Tibial nerve (tissue), 4 donors: ENCODE measurements at regions not wholly inside any gene's neighbourhood (a gene's known extent, or its start where the extent isn't known, plus 50 kb on each side); places are given as distances from the start of the nearest gene placed in this dataset.

Source experiments
- DNase-seq, 2 donors: peaks; one replicate each; pipeline ENCODE4 v3.0.0-alpha.2; 2019; ENCODE audit warnings: low spot score in 2 of 2
- H3K27ac ChIP-seq, 4 donors: fragments of 200-600 bp; sonication (generic) in 3 of 4; one replicate each; pipeline ENCODE4 v1.5.1; 2017 to 2019; ENCODE audit warnings: mild to moderate bottlenecking in 1 of 4
- H3K27me3 ChIP-seq, 2 donors: fragments of 200-600 bp; sonication (generic) in 1 of 2; one replicate each; pipeline versions ENCODE4 v1.5.1 to v1.6.0; 2017 to 2019
- H3K36me3 ChIP-seq, 3 donors: fragments of 200-600 bp; sonication (generic); one replicate each; pipeline ENCODE4 v1.5.1; 2018 to 2019
- H3K4me1 ChIP-seq, 4 donors: fragments of 200-600 bp; sonication (generic) in 3 of 4; one replicate each; pipeline ENCODE4 v1.5.1; 2017 to 2019
- H3K4me3 ChIP-seq, 4 donors: fragments of 200-600 bp; sonication (generic) in 3 of 4; one replicate each; pipeline ENCODE4 v1.5.1; 2017 to 2019; ENCODE audit warnings: mild to moderate bottlenecking in 1 of 4, moderate library complexity in 1 of 4
- H3K9me3 ChIP-seq, 4 donors: fragments of 200-600 bp; sonication (generic) in 3 of 4; one replicate each; pipeline ENCODE4 v1.5.1; 2017 to 2019
- EP300 ChIP-seq, 2 donors: sonication (generic); formaldehyde crosslinking; IDR thresholded peaks; one replicate each; pipeline ENCODE4 v1.6.1; 2017; ENCODE audit warnings: antibody characterized with exemption in 2 of 2, mild to moderate bottlenecking in 1 of 2
- POLR2A ChIP-seq, 2 donors: fragments of 450-650 bp; IDR thresholded peaks; one replicate each; pipeline ENCODE4 v1.6.1; 2017; ENCODE audit warnings: antibody characterized with exemption in 2 of 2, mild to moderate bottlenecking in 2 of 2, moderate library complexity in 2 of 2
- WGBS, 2 donors: methylation state at CpG; one replicate each; pipeline ENCODE4 v1.1.5; 2018; 5-methylcytosine and 5-hydroxymethylcytosine counted together
- TF ChIP-seq, protein P1 (sequence below), 5 experiments: fragments of 200-600 bp in 3 of 5; fragments of 450-650 bp in 2 of 5; sonication (generic) in 3 of 5; IDR thresholded peaks; one replicate each; pipeline ENCODE4 v1.5.1; 2016 to 2019; ENCODE audit warnings: antibody characterized with exemption in 5 of 5, mild to moderate bottlenecking in 3 of 5, moderate library complexity in 2 of 5

DNA sequence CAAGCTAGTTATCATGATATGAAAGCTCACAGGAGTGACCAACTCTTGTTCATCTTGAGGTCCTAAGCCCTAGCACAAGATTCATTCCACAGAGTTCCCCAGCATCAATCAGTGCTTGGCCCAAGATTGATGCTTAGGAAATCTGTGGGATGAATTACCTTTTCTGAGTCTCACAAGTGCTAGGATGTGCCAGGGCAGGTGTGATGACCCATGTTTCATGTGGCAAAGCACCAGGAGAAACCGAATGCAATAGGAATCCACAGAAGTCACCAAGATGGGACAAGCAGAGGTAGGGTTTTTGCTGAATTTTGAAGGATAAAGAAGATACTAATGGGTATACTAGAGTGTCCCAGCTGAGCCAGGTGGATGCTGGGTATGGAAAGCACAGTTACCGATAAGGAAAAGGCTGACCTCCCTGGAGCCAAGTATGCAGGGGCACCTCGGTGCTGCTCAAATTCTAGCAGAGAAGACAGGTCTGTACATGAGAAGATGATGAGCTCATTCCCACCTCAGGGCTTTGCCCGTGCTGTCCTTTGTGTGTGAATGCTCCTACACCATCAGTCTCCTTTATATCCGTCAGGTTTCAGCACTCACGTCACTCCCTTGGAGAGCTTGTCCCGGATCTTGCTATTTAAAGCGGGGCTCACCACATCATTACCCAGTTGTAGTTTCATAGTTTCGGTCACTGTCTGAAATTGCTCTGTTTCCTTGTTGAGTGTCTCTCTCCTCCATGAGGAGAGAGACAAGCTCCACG lies 168.9 kb upstream of the TSC22D1 start:
- no peak for TF ChIP-seq EP300 (IDR thresholded peaks at IDR 0.05)
- TF ChIP-seq POLR2A (IDR thresholded peaks at IDR 0.05), result no peak
- TF ChIP-seq, protein P1, sequence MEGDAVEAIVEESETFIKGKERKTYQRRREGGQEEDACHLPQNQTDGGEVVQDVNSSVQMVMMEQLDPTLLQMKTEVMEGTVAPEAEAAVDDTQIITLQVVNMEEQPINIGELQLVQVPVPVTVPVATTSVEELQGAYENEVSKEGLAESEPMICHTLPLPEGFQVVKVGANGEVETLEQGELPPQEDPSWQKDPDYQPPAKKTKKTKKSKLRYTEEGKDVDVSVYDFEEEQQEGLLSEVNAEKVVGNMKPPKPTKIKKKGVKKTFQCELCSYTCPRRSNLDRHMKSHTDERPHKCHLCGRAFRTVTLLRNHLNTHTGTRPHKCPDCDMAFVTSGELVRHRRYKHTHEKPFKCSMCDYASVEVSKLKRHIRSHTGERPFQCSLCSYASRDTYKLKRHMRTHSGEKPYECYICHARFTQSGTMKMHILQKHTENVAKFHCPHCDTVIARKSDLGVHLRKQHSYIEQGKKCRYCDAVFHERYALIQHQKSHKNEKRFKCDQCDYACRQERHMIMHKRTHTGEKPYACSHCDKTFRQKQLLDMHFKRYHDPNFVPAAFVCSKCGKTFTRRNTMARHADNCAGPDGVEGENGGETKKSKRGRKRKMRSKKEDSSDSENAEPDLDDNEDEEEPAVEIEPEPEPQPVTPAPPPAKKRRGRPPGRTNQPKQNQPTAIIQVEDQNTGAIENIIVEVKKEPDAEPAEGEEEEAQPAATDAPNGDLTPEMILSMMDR (IDR thresholded peaks at IDR 0.05), result no peak
- no peaks in the 10 kb centered on the region for H3K27me3 ChIP-seq
- peaks cover 0 to 5% (median 0%) of the 10 kb centered on the region in 4 donors for H3K4me1 ChIP-seq
- no peak for DNase-seq
- 92 to 93% methylated on average over 10 of the region's 10 CpGs for WGBS, 2 donors
- no peaks in the 10 kb centered on the region for H3K36me3 ChIP-seq
- no peak overlapping the region for H3K27ac ChIP-seq
- no peak overlapping the region for H3K4me3 ChIP-seq
- peaks cover 0 to 6% (median 0%) of the 10 kb centered on the region in 4 donors for H3K9me3 ChIP-seq

DNA sequence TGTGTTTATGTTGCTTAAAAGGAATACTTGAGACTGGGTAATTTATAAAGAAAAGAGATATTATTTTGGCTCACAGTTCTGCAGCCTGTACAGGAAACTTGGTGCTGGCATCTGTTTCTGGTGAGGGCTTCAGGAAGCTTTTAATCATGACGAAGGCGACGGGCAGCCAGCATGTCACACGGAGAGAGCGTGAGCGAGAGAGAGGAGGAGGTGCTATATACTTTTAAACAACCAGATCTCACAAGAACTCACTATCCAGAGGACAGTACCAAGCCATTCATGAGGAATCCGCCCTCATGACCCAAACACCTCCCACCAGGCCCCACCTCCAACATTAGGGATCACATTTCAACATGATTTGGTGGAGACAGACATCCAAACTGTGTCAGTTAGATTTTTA lies 163.4 kb upstream of the TSC22D1 start:
- no peak for DNase-seq
- TF ChIP-seq, protein P1 (IDR thresholded peaks at IDR 0.05), result no peak
- Histone ChIP-seq H3K27ac (no peak overlapping the region), H3K4me3 (no peak overlapping the region), H3K9me3 (peaks cover 0 to 6% (median 0%) of the 10 kb centered on the region in 4 donors), H3K4me1 (no peaks in the 10 kb centered on the region), H3K27me3 (no peaks in the 10 kb centered on the region), H3K36me3 (no peaks in the 10 kb centered on the region)
- 65 to 74% methylated on average over 7 of the region's 7 CpGs for WGBS, 2 donors

DNA sequence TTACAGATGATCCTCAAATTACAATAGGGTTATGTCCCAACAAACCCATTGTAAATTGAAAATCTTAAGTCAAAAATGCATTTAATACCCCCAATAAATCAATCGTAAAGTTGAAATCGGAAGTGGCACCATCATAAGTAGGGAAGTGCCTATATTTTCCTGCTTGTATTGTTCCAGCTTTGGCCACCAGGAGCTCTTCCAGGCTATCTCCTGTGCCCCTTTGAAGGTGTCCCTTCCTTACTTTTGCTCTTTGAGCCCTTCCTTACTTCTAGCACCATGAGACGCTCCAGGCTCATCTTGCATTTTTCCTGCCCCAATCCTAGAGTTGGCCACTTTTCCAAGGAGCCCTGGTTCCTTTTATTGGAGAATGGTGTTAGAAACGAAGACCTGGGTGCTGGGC lies 163.0 kb upstream of the TSC22D1 start:
- no peak for DNase-seq
- Histone ChIP-seq H3K36me3 (no peaks in the 10 kb centered on the region), H3K27me3 (no peaks in the 10 kb centered on the region), H3K4me1 (no peaks in the 10 kb centered on the region), H3K27ac (no peak overlapping the region), H3K9me3 (peaks cover 0 to 6% (median 0%) of the 10 kb centered on the region in 4 donors), H3K4me3 (no peak overlapping the region)
- WGBS, 2 donors, result 79 to 82% methylated on average over 4 of the region's 4 CpGs
- TF ChIP-seq, protein P1 (IDR thresholded peaks at IDR 0.05), result no peak
- TF ChIP-seq POLR2A (IDR thresholded peaks at IDR 0.05) (no peak), EP300 (IDR thresholded peaks at IDR 0.05) (no peak)

DNA sequence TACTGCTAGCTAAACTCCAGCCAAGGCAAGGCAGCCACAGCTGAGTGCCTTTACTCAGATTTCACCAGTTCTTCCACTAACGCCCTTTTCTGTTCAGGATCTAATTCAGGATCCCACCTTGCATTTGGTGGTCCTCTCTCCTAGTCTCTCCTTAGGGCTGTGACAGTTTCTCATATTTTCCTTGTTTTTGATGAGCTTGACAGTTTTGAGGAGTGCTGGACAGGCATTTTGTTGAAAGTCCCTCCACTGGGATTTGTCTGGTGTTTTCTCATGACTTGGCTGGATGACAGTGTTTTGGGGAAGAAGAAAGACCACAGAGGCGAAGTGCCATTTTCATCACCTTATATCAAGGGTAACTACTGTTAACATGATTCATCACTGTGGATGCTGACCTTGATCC lies 162.3 kb upstream of the TSC22D1 start:
- WGBS, 2 donors, result 80 to 93% methylated on average over 2 of the region's 2 CpGs
- H3K4me1 ChIP-seq, result no peaks in the 10 kb centered on the region
- peaks cover 0 to under 1% (median 0%) of the 10 kb centered on the region in 4 donors for H3K9me3 ChIP-seq
- no peaks in the 10 kb centered on the region for H3K36me3 ChIP-seq
- H3K27ac ChIP-seq, result no peak overlapping the region
- no peak overlapping the region for H3K4me3 ChIP-seq
- no peaks in the 10 kb centered on the region for H3K27me3 ChIP-seq
- TF ChIP-seq POLR2A (IDR thresholded peaks at IDR 0.05), result no peak
- no peak for TF ChIP-seq EP300 (IDR thresholded peaks at IDR 0.05)
- TF ChIP-seq, protein P1 (IDR thresholded peaks at IDR 0.05), result no peak
- DNase-seq, result no peak

DNA sequence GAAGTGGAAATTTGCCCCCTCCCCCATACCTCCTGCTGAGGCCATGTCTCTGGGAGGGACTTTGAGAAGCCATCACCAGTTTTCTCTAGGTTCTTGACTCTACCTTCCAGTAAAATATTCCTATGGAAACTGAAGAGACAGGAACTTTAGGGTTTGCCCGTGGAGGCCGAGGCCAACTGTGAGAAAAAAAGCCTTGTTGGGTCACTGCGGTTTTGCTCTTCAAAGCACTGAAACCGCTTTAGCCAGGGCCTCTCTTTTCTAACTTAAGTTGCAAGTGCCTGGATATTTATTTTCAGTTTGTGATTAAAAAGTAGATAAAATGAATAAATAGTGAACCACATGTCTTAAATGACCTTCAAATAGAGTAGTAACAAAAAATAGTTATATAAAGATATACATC lies 159.7 kb upstream of the TSC22D1 start:
- H3K36me3 ChIP-seq, result no peaks in the 10 kb centered on the region
- H3K27ac ChIP-seq, result no peak overlapping the region
- 92 to 93% methylated on average over 4 of the region's 4 CpGs for WGBS, 2 donors
- no peaks in the 10 kb centered on the region for H3K9me3 ChIP-seq
- DNase-seq, result no peak
- no peak overlapping the region for H3K4me3 ChIP-seq
- TF ChIP-seq EP300 (IDR thresholded peaks at IDR 0.05) (no peak), POLR2A (IDR thresholded peaks at IDR 0.05) (no peak)
- TF ChIP-seq, protein P1 (IDR thresholded peaks at IDR 0.05), result no peak
- H3K4me1 ChIP-seq, result no peaks in the 10 kb centered on the region
- no peaks in the 10 kb centered on the region for H3K27me3 ChIP-seq
